ENCODE measurements at regions not wholly inside any gene's neighbourhood (a gene's known extent, or its start where the extent isn't known, plus 50 kb on each side); places are given as distances from the start of the nearest gene placed in this dataset.

DNA sequence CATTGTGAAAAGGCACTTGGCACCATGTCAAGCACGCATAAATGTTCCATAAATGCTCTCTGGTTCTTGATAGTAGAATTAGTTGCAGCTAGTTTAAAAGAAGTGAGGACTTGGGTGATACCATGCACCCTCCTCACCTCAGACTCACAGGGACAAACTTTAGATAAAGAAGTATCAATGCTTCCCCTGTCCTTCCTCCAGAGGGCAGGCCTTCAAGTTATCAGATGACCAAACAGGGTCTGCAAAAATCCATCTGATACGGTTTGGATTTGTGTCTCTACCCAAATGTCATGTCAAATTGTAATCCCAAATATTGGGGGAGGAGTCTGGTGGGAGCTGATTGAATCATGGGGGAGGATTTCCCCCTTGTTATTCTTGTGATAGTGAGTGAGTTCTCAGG, 54.1 kb downstream of the C1QL2 start:
- DNase-seq: no peak

GRCh38 chr2:119102964-119103363, 55.6 kb downstream of the C1QL2 start:
- DNase-seq: no peak

DNA sequence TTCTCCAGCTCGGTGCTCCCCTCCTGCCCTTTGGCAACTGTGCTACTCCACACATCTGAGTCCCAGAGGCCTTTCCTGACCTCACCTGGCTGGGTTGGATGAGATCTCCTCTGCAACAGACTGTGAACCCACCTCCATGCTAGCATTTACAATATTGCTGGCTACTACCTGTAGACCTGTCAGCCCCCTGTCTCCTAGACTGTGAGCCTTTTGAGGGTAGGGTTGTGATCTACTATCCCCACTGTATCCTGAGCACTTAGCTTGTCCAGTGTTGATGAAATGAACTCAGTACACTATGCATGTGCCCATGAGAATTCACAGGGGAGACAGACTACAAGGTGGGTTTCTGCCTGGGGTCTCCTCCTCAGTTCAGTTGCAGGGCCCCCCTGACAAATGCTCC, 70.1 kb downstream of the C1QL2 start:
- DNase-seq: no peak

GRCh38 chr2:119086327-119086726, 72.2 kb downstream of the C1QL2 start:
- DNase-seq: no peak

DNA sequence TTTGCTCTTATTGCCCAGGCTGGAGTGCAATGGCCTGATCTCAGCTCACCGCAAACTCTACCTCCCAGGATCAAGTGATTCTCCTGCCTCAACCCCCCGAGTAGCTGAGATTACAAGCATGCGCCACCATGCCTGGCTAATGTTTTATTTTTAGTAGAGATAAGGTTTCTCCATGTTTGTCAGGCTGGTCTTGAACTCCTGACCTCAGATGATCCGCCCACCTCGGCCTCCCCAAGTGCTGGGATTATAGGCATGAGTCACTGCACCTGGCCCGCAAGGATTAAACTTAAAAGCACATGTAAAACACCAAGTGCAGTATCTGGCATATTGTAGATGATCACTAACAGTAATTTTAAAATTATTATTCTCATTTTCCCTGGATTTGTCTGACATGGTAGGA, 72.9 kb downstream of the C1QL2 start:
- no peak for DNase-seq

DNA sequence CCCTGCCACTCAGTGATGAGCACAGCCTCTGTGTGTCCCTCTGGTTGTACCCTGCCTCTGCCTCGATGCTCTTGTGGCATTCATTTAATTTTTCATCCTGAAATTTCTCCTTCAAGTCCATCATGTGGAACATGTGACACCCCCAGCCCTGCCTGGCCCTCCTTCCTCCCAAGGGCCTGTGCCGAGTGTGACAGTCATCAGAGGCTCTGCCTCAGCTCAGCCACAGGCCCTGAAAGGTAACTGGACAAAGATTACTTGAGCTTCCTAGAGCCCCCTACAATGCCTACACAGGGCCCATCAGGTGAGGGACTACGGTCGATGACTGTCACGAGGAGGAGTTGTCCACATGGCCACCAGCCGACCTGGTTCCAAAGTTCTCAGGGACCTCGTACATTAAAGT, 75.1 kb downstream of the C1QL2 start:
- no peak for DNase-seq

DNA sequence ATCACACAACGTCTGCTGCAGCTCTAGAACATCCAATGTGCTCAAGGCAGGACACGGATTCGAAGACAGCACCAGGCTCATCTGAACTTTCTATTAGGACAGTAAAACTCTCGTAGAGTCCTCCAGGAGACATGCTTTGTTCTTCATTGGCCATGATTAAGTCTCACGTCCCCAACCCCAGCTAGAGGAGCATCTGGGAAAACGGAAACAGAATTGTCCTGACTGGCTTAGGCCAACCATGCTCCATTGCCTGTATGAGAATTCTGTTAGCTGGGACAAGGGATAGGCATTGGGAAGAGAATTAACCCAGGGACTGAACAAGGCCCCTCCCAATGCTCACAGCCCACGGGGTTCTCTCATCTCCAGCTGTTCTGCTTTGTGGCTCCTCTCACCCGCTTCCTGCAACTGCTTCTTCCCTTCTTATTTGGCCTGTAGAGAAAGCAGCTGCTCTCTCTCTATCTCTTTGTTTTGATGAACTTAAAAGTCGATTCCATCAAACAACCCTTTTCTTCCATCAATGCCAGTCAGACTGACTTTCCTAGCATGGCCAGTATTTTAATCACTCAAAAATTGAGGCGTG, 75.6 kb downstream of the C1QL2 start:
- no peak for DNase-seq

DNA sequence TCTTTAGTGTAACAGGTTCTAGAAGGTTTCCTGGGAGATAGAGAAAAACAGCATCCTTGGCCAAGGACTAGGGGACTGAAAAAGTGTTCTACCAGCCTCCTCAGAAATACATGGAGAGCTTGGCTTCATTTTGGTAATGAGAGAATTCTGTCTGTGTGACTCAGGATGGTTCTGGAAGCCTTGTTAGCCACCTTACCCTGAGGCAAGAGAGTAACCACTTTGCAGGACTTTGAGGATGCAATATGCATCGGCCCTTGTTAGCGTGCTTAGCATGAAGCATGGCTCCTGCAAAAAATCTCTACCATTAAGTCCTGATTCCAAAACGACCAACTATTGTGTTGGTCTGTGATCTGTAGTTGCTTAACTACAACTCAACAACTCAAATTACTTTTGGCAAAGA, 79.8 kb downstream of the C1QL2 start:
- DNase-seq: no peak

GRCh38 chr2:119076713-119077112, 81.8 kb downstream of the C1QL2 start:
- DNase-seq: no peak

- no peak for DNase-seq
These were observed 85.3 kb downstream of the C1QL2 start for GRCh38 chr2:119073213-119073612.

DNA sequence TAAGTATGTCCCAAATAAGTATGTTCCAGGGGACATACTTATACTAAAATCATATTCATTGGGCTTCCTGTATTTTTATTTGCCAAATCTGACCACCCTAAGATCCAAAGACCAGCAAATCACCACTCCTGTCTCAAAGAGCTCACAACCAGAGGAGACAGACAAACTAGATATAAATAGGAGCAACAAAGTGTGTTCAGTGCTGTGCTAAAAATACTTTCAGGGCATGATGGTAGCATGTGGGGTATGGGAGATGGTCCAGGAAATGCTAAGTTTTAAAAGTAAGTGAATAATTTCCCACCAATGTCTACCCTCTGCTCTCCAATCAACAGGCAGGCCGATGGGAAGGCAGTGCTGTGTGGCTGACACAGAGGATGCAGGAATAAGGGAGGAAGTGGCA, 87.1 kb downstream of the C1QL2 start:
- no peak for DNase-seq

GRCh38 chr2:119069781-119070180, 88.8 kb downstream of the C1QL2 start:
- DNase-seq: no peak

DNA sequence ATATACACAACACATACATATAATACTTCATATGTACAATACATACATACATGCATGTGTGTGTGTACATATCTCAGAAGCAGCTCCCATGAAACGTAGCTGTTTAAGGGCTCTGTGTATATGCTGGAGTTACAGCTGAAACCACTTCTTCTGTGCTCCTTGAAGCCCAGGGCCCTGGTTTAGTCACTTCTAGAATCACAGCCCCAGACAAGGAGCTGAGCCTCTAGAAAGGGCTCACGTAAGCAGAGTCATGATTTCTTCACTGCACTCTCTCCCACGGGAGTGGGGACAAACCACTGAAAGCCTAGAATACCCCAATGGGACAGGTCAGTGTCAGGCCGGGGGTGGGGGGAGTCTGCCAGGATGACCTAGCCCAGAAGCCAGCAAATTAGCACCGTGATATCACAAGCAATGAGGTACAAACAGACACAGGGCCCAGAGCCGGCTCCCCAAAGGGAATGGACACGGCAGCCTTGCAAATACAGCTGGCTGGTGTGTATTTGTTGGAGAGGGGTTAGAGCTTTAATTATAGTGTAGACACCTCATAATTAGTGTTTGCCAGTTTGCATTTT, 90.3 kb downstream of the C1QL2 start:
- no peak for DNase-seq

- DNase-seq: no peak
These were observed 92.2 kb downstream of the C1QL2 start for GRCh38 chr2:119066272-119066804.

DNA sequence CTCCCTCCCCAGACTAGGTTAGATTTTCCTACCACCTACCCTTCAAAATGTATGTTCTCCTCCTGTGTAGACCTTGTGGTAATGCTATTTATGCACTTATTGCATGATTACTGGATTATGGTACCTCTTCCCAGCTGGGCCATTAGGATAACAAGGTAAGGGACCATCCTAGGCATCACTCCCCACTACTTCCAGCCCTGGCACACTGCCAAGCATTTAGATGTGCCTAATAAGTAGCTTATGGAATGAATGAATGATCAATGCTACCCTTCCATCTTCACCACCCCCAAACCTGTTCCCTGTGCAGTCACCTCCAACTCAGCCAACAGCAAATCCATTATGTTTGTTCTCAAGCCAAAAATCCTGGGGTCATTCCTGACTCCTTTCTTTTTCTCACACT, 93.4 kb downstream of the C1QL2 start:
- DNase-seq: no peak

GRCh38 chr2:119064567-119064966, 94.0 kb downstream of the C1QL2 start:
- DNase-seq: no peak

DNA sequence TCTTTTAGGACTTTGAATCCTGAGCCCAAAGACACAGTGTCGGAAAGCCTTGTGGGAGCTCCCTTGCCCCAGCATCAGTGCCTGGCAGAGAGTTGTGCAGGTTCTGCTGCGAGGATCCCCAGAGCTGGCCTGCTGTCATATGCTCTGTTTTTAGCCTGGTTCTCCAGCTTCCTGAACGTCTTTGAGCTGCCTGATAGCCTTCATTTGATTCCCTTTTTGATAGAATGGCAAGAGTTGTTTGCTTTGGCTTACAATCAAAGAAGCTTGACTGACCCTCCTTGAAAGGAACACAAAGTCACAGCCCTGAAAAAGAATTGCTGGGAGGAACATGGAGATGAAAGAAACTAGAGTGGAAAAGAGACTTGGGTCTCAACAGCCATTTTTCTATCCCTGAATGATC, 95.4 kb downstream of the C1QL2 start:
- no peak for DNase-seq

GRCh38 chr2:119062652-119063051, 95.9 kb downstream of the C1QL2 start:
- DNase-seq: no peak

DNA sequence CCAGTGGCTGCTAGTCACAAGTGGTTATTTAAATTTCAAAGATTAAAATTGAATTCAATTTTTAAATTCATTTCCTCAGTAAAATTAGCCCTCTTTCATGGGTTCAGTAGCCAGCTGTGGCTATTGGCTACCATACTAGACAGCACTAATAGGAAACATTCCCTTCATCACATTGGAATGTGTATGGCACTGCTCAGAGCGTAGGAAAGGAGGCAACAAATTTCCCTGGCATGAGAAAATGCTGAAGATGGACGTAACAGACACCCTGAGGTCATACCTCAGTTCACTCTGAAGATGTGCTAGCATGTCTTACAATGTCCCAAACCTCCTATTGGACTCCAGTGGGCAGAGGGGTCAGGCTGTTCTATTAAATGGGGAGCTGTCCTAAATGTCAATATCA, 96.4 kb downstream of the C1QL2 start:
- DNase-seq: no peak

DNA sequence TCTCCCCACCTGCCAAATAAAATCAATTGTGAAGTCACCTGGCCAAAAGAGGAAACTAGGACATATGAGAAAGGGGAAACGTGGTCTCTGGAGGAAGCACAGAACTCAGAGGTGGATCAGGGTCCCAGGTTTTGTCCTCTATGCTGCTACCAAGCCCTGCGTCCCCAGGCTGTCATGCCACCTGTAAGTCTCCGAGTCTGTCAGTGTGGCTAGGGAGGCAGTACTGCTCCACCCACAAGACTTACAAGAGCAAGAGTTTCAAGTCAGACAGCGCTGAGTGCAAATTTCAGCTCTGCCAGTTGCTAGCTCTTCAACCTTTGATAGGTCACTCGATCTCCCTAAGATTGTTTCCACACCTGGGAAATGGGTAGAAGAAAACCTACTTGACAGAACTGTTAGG, 98.6 kb downstream of the C1QL2 start:
- no peak for DNase-seq

GRCh38 chr2:119059287-119059686, 99.3 kb downstream of the C1QL2 start:
- no peak for DNase-seq

GRCh38 chr2:119053700-119054436, 104.7 kb downstream of the C1QL2 start:
- no peak for DNase-seq

GRCh38 chr2:119051263-119051662, 107.3 kb downstream of the C1QL2 start:
- no peak for DNase-seq

DNA sequence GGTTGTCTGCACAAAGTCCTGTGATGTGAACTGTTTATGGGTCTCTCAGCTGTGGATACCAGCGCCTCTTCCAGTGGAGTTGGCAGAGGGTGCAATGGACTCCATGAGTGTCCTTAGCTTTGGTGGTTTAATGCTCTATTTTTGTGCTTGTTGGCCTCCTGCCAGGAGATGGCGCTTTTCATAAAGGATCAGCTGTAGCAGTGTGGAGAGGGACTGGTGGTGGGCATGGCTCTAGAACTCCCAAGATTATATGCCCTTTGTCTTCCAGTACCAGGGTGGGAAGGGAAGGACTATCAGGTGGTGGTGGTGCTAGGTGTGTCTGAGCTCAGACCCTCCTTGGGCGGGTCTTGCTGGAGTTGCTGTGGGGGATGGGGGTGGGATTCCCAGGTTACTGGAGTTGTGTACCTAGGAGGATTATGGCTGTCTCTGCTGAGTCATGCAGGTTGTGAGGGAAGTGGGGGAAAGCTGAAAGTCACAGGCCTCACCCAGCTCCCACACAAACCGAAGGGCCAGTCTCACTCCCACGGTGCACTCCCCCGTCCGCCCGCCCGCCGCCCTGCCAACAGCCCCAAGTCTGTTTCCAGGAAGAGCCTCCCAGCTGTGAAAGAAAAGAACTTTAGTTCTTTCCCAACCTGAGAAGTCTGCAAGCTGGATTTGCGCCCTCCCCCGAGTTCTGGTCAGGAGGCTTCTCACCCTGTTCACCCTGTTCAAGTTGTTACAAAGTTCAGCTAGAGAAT, 108.1 kb downstream of the MARCO start:
- peak; percentile 18 for DNase-seq
